ENCODE measurements at regions not wholly inside any gene's neighbourhood (a gene's known extent, or its start where the extent isn't known, plus 50 kb on each side); places are given as distances from the start of the nearest gene placed in this dataset.

DNA sequence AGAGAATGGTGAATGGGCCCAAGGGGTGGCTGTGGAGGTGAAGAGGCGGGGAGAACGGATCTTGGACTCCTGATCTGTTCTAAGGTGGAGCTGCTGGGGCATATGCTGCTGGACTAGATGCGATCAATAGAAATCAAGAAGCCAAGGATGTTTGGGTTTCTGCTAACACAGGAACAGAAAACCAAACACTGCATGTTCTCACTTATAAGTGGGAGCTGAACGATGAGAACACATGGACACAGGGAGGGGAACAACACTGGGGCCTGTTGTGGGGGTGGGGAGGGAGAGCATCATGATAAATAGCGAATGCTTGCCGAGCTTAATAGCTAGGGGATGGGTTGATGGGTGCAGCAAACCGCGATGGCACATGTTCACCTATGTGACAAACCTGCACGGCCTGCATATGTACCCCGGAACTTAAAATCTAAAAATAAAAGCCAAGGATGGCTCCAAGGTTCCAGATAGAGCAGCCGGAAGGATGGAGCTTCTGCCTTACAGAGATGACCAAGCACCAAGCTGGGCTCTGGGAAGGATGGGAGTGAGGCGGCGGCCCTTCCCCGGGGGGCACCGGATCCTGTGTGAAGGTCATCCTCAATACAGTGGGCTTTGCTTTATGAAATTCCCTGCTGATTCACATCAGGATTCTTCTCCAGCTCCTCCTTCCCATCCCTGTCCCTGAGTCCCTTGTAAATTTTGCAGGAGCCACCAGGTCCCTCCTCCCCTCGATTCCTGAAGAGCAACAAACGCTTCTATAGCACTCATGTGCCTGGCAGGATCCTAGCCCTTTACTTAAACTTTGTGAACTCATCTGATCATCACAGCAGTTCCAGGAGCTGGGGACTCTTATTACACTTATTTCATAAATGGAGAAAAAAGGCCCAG lies 109.2 kb upstream of the PTPN1 start:
- H3K4me1 Mint-ChIP-seq, result peaks cover 16% of the 10 kb centered on the region
- POLR2A ChIA-PET, result no interaction called here
- TF ChIP-seq MYBL2 (CRISPR knock-in tag; IDR thresholded peaks at IDR 0.05), result no peak
- ATAC-seq, result no peak
- DNase-seq (ENCODE audit: low spot score), result no peak
- H3K4me3 Mint-ChIP-seq, result no peak overlapping the region
- CTCF ChIA-PET, result interaction anchor here (0.9 to 1.8 kb wide), 15 partner anchors 11 to 222 kb away, joined by 3 to 9 read pairs (median 4); partner anchors contain the start of gene CEBPB
- H3K9me3 Mint-ChIP-seq, result no peaks in the 10 kb centered on the region
- no peaks in the 10 kb centered on the region for H3K36me3 Mint-ChIP-seq
- no peak overlapping the region for H3K27ac Mint-ChIP-seq
- no peaks in the 10 kb centered on the region for H3K27me3 Mint-ChIP-seq (ENCODE audit: low read depth)

DNA sequence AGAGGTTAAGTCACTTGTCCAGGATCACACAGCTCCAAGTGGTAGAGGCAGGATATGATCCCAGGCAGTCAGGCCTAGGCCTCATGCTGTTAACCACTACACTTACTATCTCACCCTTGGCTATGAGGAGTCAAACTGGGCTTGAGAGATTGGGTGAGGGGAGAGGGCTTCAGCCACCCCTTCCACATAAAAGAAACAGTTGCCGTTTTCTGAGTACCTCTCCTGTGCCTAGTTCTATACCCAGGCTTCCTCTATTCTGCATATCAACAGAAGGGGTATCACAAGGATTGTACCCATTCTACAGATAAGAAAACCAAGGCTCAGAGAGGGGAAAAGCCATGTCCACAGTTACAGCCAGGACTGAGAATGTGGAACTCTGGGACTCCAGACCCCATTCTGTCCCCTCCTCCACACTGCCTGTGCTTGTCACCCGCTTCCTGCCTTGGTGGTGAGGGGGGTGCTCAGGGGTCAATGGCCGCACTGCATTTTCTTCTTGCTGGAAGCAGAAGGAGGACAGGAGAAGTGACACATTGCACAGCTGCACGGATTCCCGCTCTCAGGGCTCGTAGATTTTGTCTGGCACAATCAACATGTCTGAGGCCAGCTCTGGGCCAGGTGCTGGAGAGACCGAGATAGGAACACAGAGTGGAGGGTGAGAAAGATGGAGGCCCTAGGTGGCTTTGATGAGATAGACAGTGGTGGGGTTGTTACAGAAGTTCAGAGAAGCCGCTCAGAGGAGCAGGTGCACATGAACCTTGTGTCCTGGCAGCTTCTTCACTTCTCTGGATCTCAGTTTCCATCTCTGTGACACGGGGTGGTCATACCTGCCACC lies 108.4 kb upstream of the PTPN1 start:
- ChIA-PET POLR2A (no interaction called here), CTCF (interaction anchor here (1.1 to 1.8 kb wide), 4 partner anchors 12 to 169 kb away, joined by 4 to 6 read pairs (median 4); no protein-coding TSS in a partner anchor)
- H3K4me3 Mint-ChIP-seq, result no peak overlapping the region
- DNase-seq (ENCODE audit: low spot score), result no peak
- no peaks in the 10 kb centered on the region for H3K9me3 Mint-ChIP-seq
- H3K4me1 Mint-ChIP-seq, result peaks cover 16% of the 10 kb centered on the region
- no peaks in the 10 kb centered on the region for H3K36me3 Mint-ChIP-seq
- ATAC-seq, result no peak
- TF ChIP-seq, protein P1, sequence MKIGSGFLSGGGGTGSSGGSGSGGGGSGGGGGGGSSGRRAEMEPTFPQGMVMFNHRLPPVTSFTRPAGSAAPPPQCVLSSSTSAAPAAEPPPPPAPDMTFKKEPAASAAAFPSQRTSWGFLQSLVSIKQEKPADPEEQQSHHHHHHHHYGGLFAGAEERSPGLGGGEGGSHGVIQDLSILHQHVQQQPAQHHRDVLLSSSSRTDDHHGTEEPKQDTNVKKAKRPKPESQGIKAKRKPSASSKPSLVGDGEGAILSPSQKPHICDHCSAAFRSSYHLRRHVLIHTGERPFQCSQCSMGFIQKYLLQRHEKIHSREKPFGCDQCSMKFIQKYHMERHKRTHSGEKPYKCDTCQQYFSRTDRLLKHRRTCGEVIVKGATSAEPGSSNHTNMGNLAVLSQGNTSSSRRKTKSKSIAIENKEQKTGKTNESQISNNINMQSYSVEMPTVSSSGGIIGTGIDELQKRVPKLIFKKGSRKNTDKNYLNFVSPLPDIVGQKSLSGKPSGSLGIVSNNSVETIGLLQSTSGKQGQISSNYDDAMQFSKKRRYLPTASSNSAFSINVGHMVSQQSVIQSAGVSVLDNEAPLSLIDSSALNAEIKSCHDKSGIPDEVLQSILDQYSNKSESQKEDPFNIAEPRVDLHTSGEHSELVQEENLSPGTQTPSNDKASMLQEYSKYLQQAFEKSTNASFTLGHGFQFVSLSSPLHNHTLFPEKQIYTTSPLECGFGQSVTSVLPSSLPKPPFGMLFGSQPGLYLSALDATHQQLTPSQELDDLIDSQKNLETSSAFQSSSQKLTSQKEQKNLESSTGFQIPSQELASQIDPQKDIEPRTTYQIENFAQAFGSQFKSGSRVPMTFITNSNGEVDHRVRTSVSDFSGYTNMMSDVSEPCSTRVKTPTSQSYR (CRISPR knock-in tag; IDR thresholded peaks at IDR 0.05), result no peak
- TF ChIP-seq CREM (CRISPR knock-in tag; IDR thresholded peaks at IDR 0.05) (no peak), NFE2L1 (CRISPR knock-in tag; IDR thresholded peaks at IDR 0.05) (no peak), TEAD1 (CRISPR knock-in tag; IDR thresholded peaks at IDR 0.05) (no peak), MXD4 (CRISPR knock-in tag; IDR thresholded peaks at IDR 0.05; ENCODE audit: borderline replicate concordance) (no peak), GABPB1 (CRISPR knock-in tag; IDR thresholded peaks at IDR 0.05) (no peak), TEAD4 (CRISPR knock-in tag; IDR thresholded peaks at IDR 0.05) (no peak)
- TF ChIP-seq, protein P2, sequence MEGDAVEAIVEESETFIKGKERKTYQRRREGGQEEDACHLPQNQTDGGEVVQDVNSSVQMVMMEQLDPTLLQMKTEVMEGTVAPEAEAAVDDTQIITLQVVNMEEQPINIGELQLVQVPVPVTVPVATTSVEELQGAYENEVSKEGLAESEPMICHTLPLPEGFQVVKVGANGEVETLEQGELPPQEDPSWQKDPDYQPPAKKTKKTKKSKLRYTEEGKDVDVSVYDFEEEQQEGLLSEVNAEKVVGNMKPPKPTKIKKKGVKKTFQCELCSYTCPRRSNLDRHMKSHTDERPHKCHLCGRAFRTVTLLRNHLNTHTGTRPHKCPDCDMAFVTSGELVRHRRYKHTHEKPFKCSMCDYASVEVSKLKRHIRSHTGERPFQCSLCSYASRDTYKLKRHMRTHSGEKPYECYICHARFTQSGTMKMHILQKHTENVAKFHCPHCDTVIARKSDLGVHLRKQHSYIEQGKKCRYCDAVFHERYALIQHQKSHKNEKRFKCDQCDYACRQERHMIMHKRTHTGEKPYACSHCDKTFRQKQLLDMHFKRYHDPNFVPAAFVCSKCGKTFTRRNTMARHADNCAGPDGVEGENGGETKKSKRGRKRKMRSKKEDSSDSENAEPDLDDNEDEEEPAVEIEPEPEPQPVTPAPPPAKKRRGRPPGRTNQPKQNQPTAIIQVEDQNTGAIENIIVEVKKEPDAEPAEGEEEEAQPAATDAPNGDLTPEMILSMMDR (IDR thresholded peaks at IDR 0.05), result no peak
- TF ChIP-seq, protein P3, sequence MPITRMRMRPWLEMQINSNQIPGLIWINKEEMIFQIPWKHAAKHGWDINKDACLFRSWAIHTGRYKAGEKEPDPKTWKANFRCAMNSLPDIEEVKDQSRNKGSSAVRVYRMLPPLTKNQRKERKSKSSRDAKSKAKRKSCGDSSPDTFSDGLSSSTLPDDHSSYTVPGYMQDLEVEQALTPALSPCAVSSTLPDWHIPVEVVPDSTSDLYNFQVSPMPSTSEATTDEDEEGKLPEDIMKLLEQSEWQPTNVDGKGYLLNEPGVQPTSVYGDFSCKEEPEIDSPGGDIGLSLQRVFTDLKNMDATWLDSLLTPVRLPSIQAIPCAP (CRISPR knock-in tag; IDR thresholded peaks at IDR 0.05), result no peak
- TF ChIP-seq, protein P4, sequence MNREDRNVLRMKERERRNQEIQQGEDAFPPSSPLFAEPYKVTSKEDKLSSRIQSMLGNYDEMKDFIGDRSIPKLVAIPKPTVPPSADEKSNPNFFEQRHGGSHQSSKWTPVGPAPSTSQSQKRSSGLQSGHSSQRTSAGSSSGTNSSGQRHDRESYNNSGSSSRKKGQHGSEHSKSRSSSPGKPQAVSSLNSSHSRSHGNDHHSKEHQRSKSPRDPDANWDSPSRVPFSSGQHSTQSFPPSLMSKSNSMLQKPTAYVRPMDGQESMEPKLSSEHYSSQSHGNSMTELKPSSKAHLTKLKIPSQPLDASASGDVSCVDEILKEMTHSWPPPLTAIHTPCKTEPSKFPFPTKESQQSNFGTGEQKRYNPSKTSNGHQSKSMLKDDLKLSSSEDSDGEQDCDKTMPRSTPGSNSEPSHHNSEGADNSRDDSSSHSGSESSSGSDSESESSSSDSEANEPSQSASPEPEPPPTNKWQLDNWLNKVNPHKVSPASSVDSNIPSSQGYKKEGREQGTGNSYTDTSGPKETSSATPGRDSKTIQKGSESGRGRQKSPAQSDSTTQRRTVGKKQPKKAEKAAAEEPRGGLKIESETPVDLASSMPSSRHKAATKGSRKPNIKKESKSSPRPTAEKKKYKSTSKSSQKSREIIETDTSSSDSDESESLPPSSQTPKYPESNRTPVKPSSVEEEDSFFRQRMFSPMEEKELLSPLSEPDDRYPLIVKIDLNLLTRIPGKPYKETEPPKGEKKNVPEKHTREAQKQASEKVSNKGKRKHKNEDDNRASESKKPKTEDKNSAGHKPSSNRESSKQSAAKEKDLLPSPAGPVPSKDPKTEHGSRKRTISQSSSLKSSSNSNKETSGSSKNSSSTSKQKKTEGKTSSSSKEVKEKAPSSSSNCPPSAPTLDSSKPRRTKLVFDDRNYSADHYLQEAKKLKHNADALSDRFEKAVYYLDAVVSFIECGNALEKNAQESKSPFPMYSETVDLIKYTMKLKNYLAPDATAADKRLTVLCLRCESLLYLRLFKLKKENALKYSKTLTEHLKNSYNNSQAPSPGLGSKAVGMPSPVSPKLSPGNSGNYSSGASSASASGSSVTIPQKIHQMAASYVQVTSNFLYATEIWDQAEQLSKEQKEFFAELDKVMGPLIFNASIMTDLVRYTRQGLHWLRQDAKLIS (CRISPR knock-in tag; IDR thresholded peaks at IDR 0.05; ENCODE audit: borderline replicate concordance), result no peak
- TF ChIP-seq, protein P5, sequence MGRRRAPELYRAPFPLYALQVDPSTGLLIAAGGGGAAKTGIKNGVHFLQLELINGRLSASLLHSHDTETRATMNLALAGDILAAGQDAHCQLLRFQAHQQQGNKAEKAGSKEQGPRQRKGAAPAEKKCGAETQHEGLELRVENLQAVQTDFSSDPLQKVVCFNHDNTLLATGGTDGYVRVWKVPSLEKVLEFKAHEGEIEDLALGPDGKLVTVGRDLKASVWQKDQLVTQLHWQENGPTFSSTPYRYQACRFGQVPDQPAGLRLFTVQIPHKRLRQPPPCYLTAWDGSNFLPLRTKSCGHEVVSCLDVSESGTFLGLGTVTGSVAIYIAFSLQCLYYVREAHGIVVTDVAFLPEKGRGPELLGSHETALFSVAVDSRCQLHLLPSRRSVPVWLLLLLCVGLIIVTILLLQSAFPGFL (CRISPR knock-in tag; IDR thresholded peaks at IDR 0.05; ENCODE audit: borderline replicate concordance), result no peak
- H3K27me3 Mint-ChIP-seq (ENCODE audit: low read depth), result no peaks in the 10 kb centered on the region
- no peak overlapping the region for H3K27ac Mint-ChIP-seq

All from WTC11 (cell line).